WI38 (cell line): ENCODE measurements at regions not wholly inside any gene's neighbourhood (a gene's known extent, or its start where the extent isn't known, plus 50 kb on each side); places are given as distances from the start of the nearest gene placed in this dataset.
"Not testable (repeated sequence)": the region's sequence is repeated elsewhere in the genome, so short reads cannot be mapped to it uniquely, and the experiment has no call there.

Source experiments
- H3K4me3 ChIP-seq: 2 replicates; pipeline ENCODE4 v1.5.1; 2011; ENCODE audit warnings: low read depth, mild to moderate bottlenecking, control low read depth, low read length
- CTCF ChIP-seq: IDR thresholded peaks from 2 replicates; pipeline ENCODE4 v1.5.1; 2012; ENCODE audit warnings: low read depth, mild to moderate bottlenecking, control low read depth, low read length

- H3K4me3 ChIP-seq: no peak overlapping the region
- no peak for TF ChIP-seq CTCF
Measured at GRCh38 chr16:64084706-64085105, 1037.2 kb downstream of the CDH11 start.

GRCh38 chr16:64083428-64084129 lies 1038.3 kb downstream of the CDH11 start:
- H3K4me3 ChIP-seq: no peak overlapping the region
- no peak for TF ChIP-seq CTCF

- TF ChIP-seq CTCF: no peak
- H3K4me3 ChIP-seq: no peak overlapping the region
Measured at GRCh38 chr16:64077242-64077641, 1044.6 kb downstream of the CDH11 start.

GRCh38 chr16:64074706-64075105 lies 1047.2 kb downstream of the CDH11 start:
- H3K4me3 ChIP-seq: no peak overlapping the region
- no peak for TF ChIP-seq CTCF

- not testable (repeated sequence) for H3K4me3 ChIP-seq
Measured at GRCh38 chr16:64072131-64072730, 1049.6 kb downstream of the CDH11 start.

GRCh38 chr16:64065523-64065922 lies 1056.3 kb downstream of the CDH11 start:
- no peak for TF ChIP-seq CTCF
- no peak overlapping the region for H3K4me3 ChIP-seq

- H3K4me3 ChIP-seq: no peak overlapping the region
- TF ChIP-seq CTCF: no peak
Measured at GRCh38 chr16:64061621-64062020, 1060.2 kb downstream of the CDH11 start.

GRCh38 chr16:64060631-64061030 lies 1061.2 kb downstream of the CDH11 start:
- no peak for TF ChIP-seq CTCF
- no peak overlapping the region for H3K4me3 ChIP-seq
